BE2C (cell line): ENCODE measurements at regions not wholly inside any gene's neighbourhood (a gene's known extent, or its start where the extent isn't known, plus 50 kb on each side); places are given as distances from the start of the nearest gene placed in this dataset.

Experiments
- DNase-seq: peaks from one replicate; pipeline ENCODE4 v3.0.0-alpha.2; 2020
- H3K27me3 ChIP-seq: fragments of 250-450 bp; sonication (Bioruptor Pico); 2 replicates; pipeline ENCODE4 v1.5.1; 2020; ENCODE audit warnings: mild to moderate bottlenecking
- H3K36me3 ChIP-seq: fragments of 250-450 bp; sonication (Bioruptor Pico); 2 replicates; pipeline ENCODE4 v1.5.1; 2020; ENCODE audit warnings: mild to moderate bottlenecking
- H3K4me1 ChIP-seq: fragments of 250-450 bp; sonication (Bioruptor Pico); 2 replicates; pipeline ENCODE4 v1.5.1; 2020
- H3K4me3 ChIP-seq: 2 replicates; pipeline ENCODE4 v1.5.1; 2011; ENCODE audit warnings: low read depth, low read length
- H3K9me3 ChIP-seq: fragments of 250-450 bp; sonication (Bioruptor Pico); 2 replicates; pipeline ENCODE4 v1.5.1; 2020
- CTCF ChIP-seq: IDR thresholded peaks from 2 replicates; pipeline ENCODE4 v1.5.1; 2012; ENCODE audit warnings: mild to moderate bottlenecking, low read depth, low read length

GRCh38 chr6:137403855-137404254 lies 90.3 kb downstream of the OLIG3 start:
- H3K36me3 ChIP-seq, result no peaks in the 10 kb centered on the region
- H3K4me1 ChIP-seq, result no peaks in the 10 kb centered on the region
- no peak overlapping the region for H3K4me3 ChIP-seq
- no peak for TF ChIP-seq CTCF
- no peaks in the 10 kb centered on the region; the same call in 1 of the 2 replicates for H3K9me3 ChIP-seq
- DNase-seq, result no peak
- peaks cover 2% of the 10 kb centered on the region; the same call in 1 of the 2 replicates for H3K27me3 ChIP-seq

GRCh38 chr6:137403443-137403842 lies 90.8 kb downstream of the OLIG3 start:
- DNase-seq, result no peak
- H3K4me1 ChIP-seq, result no peaks in the 10 kb centered on the region
- no peaks in the 10 kb centered on the region; the same call in 1 of the 2 replicates for H3K9me3 ChIP-seq
- TF ChIP-seq CTCF, result no peak
- peaks cover 2% of the 10 kb centered on the region; the same call in 1 of the 2 replicates for H3K27me3 ChIP-seq
- no peaks in the 10 kb centered on the region for H3K36me3 ChIP-seq
- H3K4me3 ChIP-seq, result no peak overlapping the region

GRCh38 chr6:137402143-137402680 lies 92.0 kb downstream of the OLIG3 start:
- no peak for DNase-seq
- no peaks in the 10 kb centered on the region for H3K36me3 ChIP-seq
- peaks cover 2% of the 10 kb centered on the region; the same call in 1 of the 2 replicates for H3K27me3 ChIP-seq
- TF ChIP-seq CTCF, result no peak
- no peak overlapping the region for H3K4me3 ChIP-seq
- no peaks in the 10 kb centered on the region; the same call in 1 of the 2 replicates for H3K9me3 ChIP-seq
- no peaks in the 10 kb centered on the region for H3K4me1 ChIP-seq

GRCh38 chr6:137401088-137401487 lies 93.1 kb downstream of the OLIG3 start:
- no peak for TF ChIP-seq CTCF
- Histone ChIP-seq H3K9me3 (no peaks in the 10 kb centered on the region; the same call in 1 of the 2 replicates), H3K4me1 (no peaks in the 10 kb centered on the region), H3K4me3 (no peak overlapping the region), H3K27me3 (0 out of 2 replicates have a peak, but pooled peaks cover 2% of the 10 kb centered on the region), H3K36me3 (no peaks in the 10 kb centered on the region)
- no peak for DNase-seq

GRCh38 chr6:137399881-137400443 lies 94.2 kb downstream of the OLIG3 start:
- DNase-seq, result no peak
- Histone ChIP-seq H3K4me1 (no peaks in the 10 kb centered on the region), H3K36me3 (no peaks in the 10 kb centered on the region), H3K9me3 (no peaks in the 10 kb centered on the region; the same call in 1 of the 2 replicates), H3K27me3 (0 out of 2 replicates have a peak, but pooled peaks cover 2% of the 10 kb centered on the region), H3K4me3 (no peak overlapping the region)
- TF ChIP-seq CTCF, result no peak

- Histone ChIP-seq H3K4me1 (no peaks in the 10 kb centered on the region), H3K4me3 (no peak overlapping the region), H3K9me3 (no peaks in the 10 kb centered on the region), H3K36me3 (no peaks in the 10 kb centered on the region), H3K27me3 (peaks cover 5% of the 10 kb centered on the region)
- DNase-seq, result no peak
- no peak for TF ChIP-seq CTCF
These were observed 98.9 kb downstream of the OLIG3 start for GRCh38 chr6:137395316-137395715.
